ENCODE measurements at regions not wholly inside any gene's neighbourhood (a gene's known extent, or its start where the extent isn't known, plus 50 kb on each side); places are given as distances from the start of the nearest gene placed in this dataset.
"Not testable (repeated sequence)": the region's sequence is repeated elsewhere in the genome, so short reads cannot be mapped to it uniquely, and the experiment has no call there.

GRCh38 chr3:16012086-16012485 lies 162.4 kb upstream of the GALNT15 start:
- H3K4me3 ChIP-seq (ENCODE audit: low read length): no peak overlapping the region
- no peak for TF ChIP-seq ZNF274 (IDR thresholded peaks at IDR 0.05; ENCODE audit: low read depth, low read length)

- TF ChIP-seq ZNF274 (IDR thresholded peaks at IDR 0.05; ENCODE audit: low read depth, low read length): no peak
- H3K4me3 ChIP-seq (ENCODE audit: low read length): no peak overlapping the region
Observed at GRCh38 chr3:16013568-16013967, 160.9 kb upstream of the GALNT15 start.

- not testable (repeated sequence) for H3K4me3 ChIP-seq (ENCODE audit: low read length)
Observed at GRCh38 chr3:16021801-16022200, 152.7 kb upstream of the GALNT15 start.

- H3K4me3 ChIP-seq (ENCODE audit: low read length): not testable (repeated sequence)
Observed at GRCh38 chr3:16023881-16024280, 150.6 kb upstream of the GALNT15 start.

GRCh38 chr3:16024548-16024947 lies 149.9 kb upstream of the GALNT15 start:
- H3K4me3 ChIP-seq (ENCODE audit: low read length): no peak overlapping the region
- TF ChIP-seq ZNF274 (IDR thresholded peaks at IDR 0.05; ENCODE audit: low read depth, low read length): no peak

- no peak for TF ChIP-seq ZNF274 (IDR thresholded peaks at IDR 0.05; ENCODE audit: low read depth, low read length)
Observed at GRCh38 chr3:16026753-16027152, 147.7 kb upstream of the GALNT15 start.

GRCh38 chr3:16028604-16029003 lies 145.9 kb upstream of the GALNT15 start:
- no peak for TF ChIP-seq ZNF274 (IDR thresholded peaks at IDR 0.05; ENCODE audit: low read depth, low read length)

More at GRCh38 chr3:16026753-16027152, 147.7 kb upstream of the GALNT15 start:
- H3K4me3 ChIP-seq (ENCODE audit: low read length): no peak overlapping the region

GRCh38 chr3:16030342-16030741 lies 144.1 kb upstream of the GALNT15 start:
- TF ChIP-seq ZNF274 (IDR thresholded peaks at IDR 0.05; ENCODE audit: low read depth, low read length): no peak
- no peak overlapping the region for H3K4me3 ChIP-seq (ENCODE audit: low read length)

More at GRCh38 chr3:16028604-16029003, 145.9 kb upstream of the GALNT15 start:
- H3K4me3 ChIP-seq (ENCODE audit: low read length): no peak overlapping the region

GRCh38 chr3:16031434-16031833 lies 143.0 kb upstream of the GALNT15 start:
- no peak for TF ChIP-seq ZNF274 (IDR thresholded peaks at IDR 0.05; ENCODE audit: low read depth, low read length)
- H3K4me3 ChIP-seq (ENCODE audit: low read length): no peak overlapping the region

- H3K4me3 ChIP-seq (ENCODE audit: low read length): no peak overlapping the region
Observed at GRCh38 chr3:16033889-16034687, 140.4 kb upstream of the GALNT15 start.

GRCh38 chr3:16040991-16041390 lies 133.5 kb upstream of the GALNT15 start:
- TF ChIP-seq ZNF274 (IDR thresholded peaks at IDR 0.05; ENCODE audit: low read depth, low read length): no peak
- no peak overlapping the region for H3K4me3 ChIP-seq (ENCODE audit: low read length)

More at GRCh38 chr3:16033889-16034687, 140.4 kb upstream of the GALNT15 start:
- TF ChIP-seq ZNF274 (IDR thresholded peaks at IDR 0.05; ENCODE audit: low read depth, low read length): no peak

GRCh38 chr3:16048435-16049318 lies 125.8 kb upstream of the GALNT15 start:
- H3K4me3 ChIP-seq (ENCODE audit: low read length): no peak overlapping the region
- no peak for TF ChIP-seq ZNF274 (IDR thresholded peaks at IDR 0.05; ENCODE audit: low read depth, low read length)

- TF ChIP-seq ZNF274 (IDR thresholded peaks at IDR 0.05; ENCODE audit: low read depth, low read length): no peak
- no peak overlapping the region for H3K4me3 ChIP-seq (ENCODE audit: low read length)
Observed at GRCh38 chr3:16050641-16051467, 123.6 kb upstream of the GALNT15 start.

GRCh38 chr3:16051691-16052090 lies 122.8 kb upstream of the GALNT15 start:
- H3K4me3 ChIP-seq (ENCODE audit: low read length): no peak overlapping the region
- no peak for TF ChIP-seq ZNF274 (IDR thresholded peaks at IDR 0.05; ENCODE audit: low read depth, low read length)

Measured in GM08714 (cell line).